ENCODE measurements at regions not wholly inside any gene's neighbourhood (a gene's known extent, or its start where the extent isn't known, plus 50 kb on each side); places are given as distances from the start of the nearest gene placed in this dataset.

DNA sequence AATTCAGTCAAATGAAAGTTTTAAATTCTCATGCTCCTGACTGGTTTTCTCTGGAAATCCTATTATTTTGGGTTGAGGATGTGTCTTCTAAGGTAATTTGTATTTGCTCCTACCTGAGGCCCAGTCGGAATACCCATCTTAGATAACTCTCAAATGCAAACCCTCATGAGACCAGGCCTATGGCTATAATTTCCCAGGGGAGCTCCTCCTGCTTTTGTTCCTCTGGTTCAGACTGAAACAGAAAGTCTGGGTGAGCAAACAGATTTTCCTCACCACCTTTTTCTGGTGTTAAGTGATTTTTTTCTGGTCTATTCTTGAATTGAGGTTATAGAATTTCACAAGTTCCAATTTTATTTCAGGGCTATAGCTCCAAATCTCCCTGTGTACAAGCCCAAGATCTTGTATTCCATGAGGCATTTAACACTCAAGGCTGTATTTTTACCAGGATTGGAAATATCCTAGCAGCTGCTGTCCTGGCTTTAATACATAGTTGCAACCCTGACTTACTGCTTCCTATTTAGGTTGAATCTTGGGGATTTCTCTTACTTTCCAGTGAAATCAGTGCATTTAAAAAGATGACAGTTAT, 169.1 kb upstream of the PTCHD4 start:
- no peak overlapping the region for H3K4me3 ChIP-seq (ENCODE audit: low read depth, low read length)
- no peak for TF ChIP-seq CTCF (IDR thresholded peaks at IDR 0.05; ENCODE audit: low read depth, low read length)
- TF ChIP-seq POLR2A (IDR thresholded peaks at IDR 0.05; ENCODE audit: extremely low read depth, insufficient read length), result no peak
- TF ChIP-seq MYC (IDR thresholded peaks at IDR 0.05; ENCODE audit: low read depth, low read length), result no peak
- TF ChIP-seq, protein P1, sequence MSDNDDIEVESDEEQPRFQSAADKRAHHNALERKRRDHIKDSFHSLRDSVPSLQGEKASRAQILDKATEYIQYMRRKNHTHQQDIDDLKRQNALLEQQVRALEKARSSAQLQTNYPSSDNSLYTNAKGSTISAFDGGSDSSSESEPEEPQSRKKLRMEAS (IDR thresholded peaks at IDR 0.05; ENCODE audit: low read depth, low read length), result no peak
- no peak for DNase-seq (ENCODE audit: low read depth)

GRCh38 chr6:48278261-48278660, 167.3 kb upstream of the PTCHD4 start:
- DNase-seq (ENCODE audit: low read depth), result no peak
- H3K4me3 ChIP-seq (ENCODE audit: low read depth, low read length), result no peak overlapping the region
- TF ChIP-seq, protein P1 (IDR thresholded peaks at IDR 0.05; ENCODE audit: low read depth, low read length), result no peak
- TF ChIP-seq POLR2A (IDR thresholded peaks at IDR 0.05; ENCODE audit: extremely low read depth, insufficient read length) (no peak), MYC (IDR thresholded peaks at IDR 0.05; ENCODE audit: low read depth, low read length) (no peak), CTCF (IDR thresholded peaks at IDR 0.05; ENCODE audit: low read depth, low read length) (no peak)

DNA sequence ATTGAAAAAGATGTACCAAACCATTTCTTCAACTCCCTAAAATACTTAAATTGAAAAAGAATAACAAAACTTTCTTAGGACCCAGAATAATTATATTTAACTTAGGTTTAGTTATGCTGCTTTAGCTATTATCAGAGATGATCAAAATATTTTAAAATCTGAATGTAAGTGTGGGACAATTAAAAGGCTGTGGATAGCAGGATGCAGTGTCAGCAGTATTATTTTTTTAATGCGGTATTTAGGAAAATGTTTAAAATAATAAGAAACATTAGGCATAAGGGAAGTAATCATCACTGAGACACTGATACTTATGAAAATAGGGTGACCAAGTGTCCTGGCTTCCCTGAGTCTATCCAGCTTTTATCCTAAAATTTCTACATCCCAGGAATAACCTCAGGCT, 161.5 kb upstream of the PTCHD4 start:
- DNase-seq (ENCODE audit: low read depth), result no peak
- H3K4me3 ChIP-seq (ENCODE audit: low read depth, low read length), result no peak overlapping the region
- no peak for TF ChIP-seq MYC (IDR thresholded peaks at IDR 0.05; ENCODE audit: low read depth, low read length)
- TF ChIP-seq POLR2A (IDR thresholded peaks at IDR 0.05; ENCODE audit: extremely low read depth, insufficient read length), result no peak
- TF ChIP-seq, protein P1 (IDR thresholded peaks at IDR 0.05; ENCODE audit: low read depth, low read length), result no peak
- TF ChIP-seq CTCF (IDR thresholded peaks at IDR 0.05; ENCODE audit: low read depth, low read length), result no peak

DNA sequence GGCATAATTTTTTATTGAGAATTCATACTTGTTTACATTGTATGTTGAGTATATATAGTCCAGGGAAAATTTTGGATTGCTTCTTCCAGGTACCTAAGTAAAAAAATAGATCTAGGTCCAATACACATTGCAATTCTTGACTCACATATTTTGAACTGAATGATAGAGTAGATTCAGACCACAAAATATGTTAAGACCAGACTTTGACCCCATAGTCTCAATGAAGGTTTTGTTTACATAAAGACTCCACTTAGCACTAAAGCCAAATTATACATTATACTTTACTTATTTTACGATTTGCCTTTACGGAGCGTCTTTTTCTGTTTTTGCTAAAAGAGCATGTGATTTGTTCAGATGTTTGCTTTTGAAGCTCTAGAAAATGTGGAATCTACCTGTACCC, 144.1 kb upstream of the PTCHD4 start:
- no peak overlapping the region for H3K4me3 ChIP-seq (ENCODE audit: low read depth, low read length)
- no peak for DNase-seq (ENCODE audit: low read depth)
- no peak for TF ChIP-seq POLR2A (IDR thresholded peaks at IDR 0.05; ENCODE audit: extremely low read depth, insufficient read length)
- TF ChIP-seq, protein P1 (IDR thresholded peaks at IDR 0.05; ENCODE audit: low read depth, low read length), result no peak
- TF ChIP-seq MYC (IDR thresholded peaks at IDR 0.05; ENCODE audit: low read depth, low read length), result no peak
- no peak for TF ChIP-seq CTCF (IDR thresholded peaks at IDR 0.05; ENCODE audit: low read depth, low read length)

GRCh38 chr6:48249071-48249470, 138.1 kb upstream of the PTCHD4 start:
- DNase-seq (ENCODE audit: low read depth), result no peak
- no peak overlapping the region for H3K4me3 ChIP-seq (ENCODE audit: low read depth, low read length)
- TF ChIP-seq POLR2A (IDR thresholded peaks at IDR 0.05; ENCODE audit: extremely low read depth, insufficient read length), result no peak
- no peak for TF ChIP-seq CTCF (IDR thresholded peaks at IDR 0.05; ENCODE audit: low read depth, low read length)
- TF ChIP-seq MYC (IDR thresholded peaks at IDR 0.05; ENCODE audit: low read depth, low read length), result no peak
- TF ChIP-seq, protein P1 (IDR thresholded peaks at IDR 0.05; ENCODE audit: low read depth, low read length), result no peak

All from NB4 (cell line).